RWPE2 (cell line): ENCODE measurements at regions not wholly inside any gene's neighbourhood (a gene's known extent, or its start where the extent isn't known, plus 50 kb on each side); places are given as distances from the start of the nearest gene placed in this dataset.

ENCODE experiments used
- ATAC-seq: fragments of 200-7000 bp; cut with Tn5 transposase; 3 replicates; pipeline ENCODE4 v1.9.1; 2021; ENCODE audit warnings: low read depth
- DNase-seq: peaks from one replicate; pipeline ENCODE4 v3.0.0-alpha.2; 2020; ENCODE audit warnings: low spot score
- H3K27ac ChIP-seq: fragments of 450-650 bp; 2 replicates; pipeline ENCODE4 v1.5.1; 2017; ENCODE audit warnings: mild to moderate bottlenecking; ENCODE audit not compliant: poor library complexity, severe bottlenecking
- H3K27me3 ChIP-seq: fragments of 250-450 bp; sonication (Bioruptor Pico); 2 replicates; pipeline ENCODE4 v1.5.1; 2021; ENCODE audit warnings: mild to moderate bottlenecking, moderate library complexity; ENCODE audit not compliant: insufficient read depth, poor library complexity, severe bottlenecking
- H3K36me3 ChIP-seq: fragments of 250-450 bp; sonication (Bioruptor Pico); 2 replicates; pipeline ENCODE4 v1.5.1; 2020; ENCODE audit warnings: low read depth, mild to moderate bottlenecking, moderate library complexity
- H3K4me1 ChIP-seq: fragments of 250-450 bp; sonication (Bioruptor Pico); 2 replicates; pipeline ENCODE4 v1.5.1; 2021; ENCODE audit warnings: mild to moderate bottlenecking, moderate library complexity; ENCODE audit not compliant: insufficient read depth, poor library complexity, severe bottlenecking
- H3K4me3 ChIP-seq: fragments of 250-450 bp; sonication (Bioruptor Pico); 2 replicates; pipeline ENCODE4 v1.5.1; 2021; ENCODE audit warnings: mild to moderate bottlenecking, moderate library complexity; ENCODE audit not compliant: severe bottlenecking
- H3K9me3 ChIP-seq: fragments of 250-450 bp; sonication (Bioruptor Pico); 2 replicates; pipeline ENCODE4 v1.5.1; 2021; ENCODE audit warnings: mild to moderate bottlenecking, moderate library complexity; ENCODE audit not compliant: severe bottlenecking
- TF ChIP-seq, protein P1 (sequence below): fragments of 450-650 bp; IDR thresholded peaks from one replicate; pipeline ENCODE4 v1.5.1; 2017; ENCODE audit warnings: mild to moderate bottlenecking, moderate library complexity; ENCODE audit not compliant: poor library complexity, severe bottlenecking

DNA sequence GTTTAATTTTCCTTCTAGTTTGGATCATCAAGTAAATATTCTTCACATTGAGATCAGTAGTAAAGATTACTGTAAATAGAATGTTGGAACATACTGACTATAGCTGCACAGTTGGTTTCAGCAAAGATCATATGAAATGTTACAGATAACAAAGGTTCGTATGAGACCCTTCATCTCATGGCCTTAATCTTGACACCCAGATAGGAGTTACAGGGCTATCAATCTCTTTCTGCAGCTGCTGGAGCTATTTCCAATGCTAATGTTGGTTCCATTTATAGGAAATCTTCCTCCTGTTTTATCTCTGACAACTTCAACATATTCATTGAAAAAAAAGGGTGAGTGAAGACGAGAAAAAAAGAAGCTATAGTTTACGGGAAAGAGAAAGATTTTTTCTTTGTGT, 495.6 kb downstream of the JRKL start:
- H3K4me3 ChIP-seq, result no peak overlapping the region
- ATAC-seq (no peak), DNase-seq (no peak)
- H3K27me3 ChIP-seq, result peaks cover 4% of the 10 kb centered on the region
- H3K9me3 ChIP-seq, result no peaks in the 10 kb centered on the region
- H3K4me1 ChIP-seq, result no peaks in the 10 kb centered on the region
- H3K36me3 ChIP-seq, result no peaks in the 10 kb centered on the region
- TF ChIP-seq, protein P1, sequence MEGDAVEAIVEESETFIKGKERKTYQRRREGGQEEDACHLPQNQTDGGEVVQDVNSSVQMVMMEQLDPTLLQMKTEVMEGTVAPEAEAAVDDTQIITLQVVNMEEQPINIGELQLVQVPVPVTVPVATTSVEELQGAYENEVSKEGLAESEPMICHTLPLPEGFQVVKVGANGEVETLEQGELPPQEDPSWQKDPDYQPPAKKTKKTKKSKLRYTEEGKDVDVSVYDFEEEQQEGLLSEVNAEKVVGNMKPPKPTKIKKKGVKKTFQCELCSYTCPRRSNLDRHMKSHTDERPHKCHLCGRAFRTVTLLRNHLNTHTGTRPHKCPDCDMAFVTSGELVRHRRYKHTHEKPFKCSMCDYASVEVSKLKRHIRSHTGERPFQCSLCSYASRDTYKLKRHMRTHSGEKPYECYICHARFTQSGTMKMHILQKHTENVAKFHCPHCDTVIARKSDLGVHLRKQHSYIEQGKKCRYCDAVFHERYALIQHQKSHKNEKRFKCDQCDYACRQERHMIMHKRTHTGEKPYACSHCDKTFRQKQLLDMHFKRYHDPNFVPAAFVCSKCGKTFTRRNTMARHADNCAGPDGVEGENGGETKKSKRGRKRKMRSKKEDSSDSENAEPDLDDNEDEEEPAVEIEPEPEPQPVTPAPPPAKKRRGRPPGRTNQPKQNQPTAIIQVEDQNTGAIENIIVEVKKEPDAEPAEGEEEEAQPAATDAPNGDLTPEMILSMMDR, result no peak
- H3K27ac ChIP-seq, result no peak overlapping the region

DNA sequence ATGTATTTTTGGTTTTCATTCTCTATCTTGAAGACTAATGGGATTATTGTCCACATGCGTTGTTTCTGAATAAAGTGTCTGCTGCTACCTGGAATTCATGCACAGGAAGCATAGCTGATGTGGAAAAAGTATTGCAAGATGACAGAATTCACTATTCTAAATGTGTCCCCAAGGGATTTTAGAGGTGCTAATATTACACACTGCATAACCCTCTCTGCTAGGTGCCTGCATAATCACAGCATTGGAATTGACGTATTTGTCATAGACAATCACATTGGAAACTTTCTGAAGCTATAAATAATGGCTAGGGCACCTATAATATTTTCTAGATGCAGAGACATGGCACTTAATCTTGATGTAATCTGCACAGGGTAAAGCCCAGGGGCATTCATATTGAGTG, 496.1 kb downstream of the JRKL start:
- H3K27ac ChIP-seq, result no peak overlapping the region
- TF ChIP-seq, protein P1, result no peak
- H3K9me3 ChIP-seq, result no peaks in the 10 kb centered on the region
- ATAC-seq (no peak), DNase-seq (no peak)
- H3K27me3 ChIP-seq, result peaks cover 7% of the 10 kb centered on the region
- H3K4me1 ChIP-seq, result no peaks in the 10 kb centered on the region
- no peak overlapping the region for H3K4me3 ChIP-seq
- H3K36me3 ChIP-seq, result no peaks in the 10 kb centered on the region

DNA sequence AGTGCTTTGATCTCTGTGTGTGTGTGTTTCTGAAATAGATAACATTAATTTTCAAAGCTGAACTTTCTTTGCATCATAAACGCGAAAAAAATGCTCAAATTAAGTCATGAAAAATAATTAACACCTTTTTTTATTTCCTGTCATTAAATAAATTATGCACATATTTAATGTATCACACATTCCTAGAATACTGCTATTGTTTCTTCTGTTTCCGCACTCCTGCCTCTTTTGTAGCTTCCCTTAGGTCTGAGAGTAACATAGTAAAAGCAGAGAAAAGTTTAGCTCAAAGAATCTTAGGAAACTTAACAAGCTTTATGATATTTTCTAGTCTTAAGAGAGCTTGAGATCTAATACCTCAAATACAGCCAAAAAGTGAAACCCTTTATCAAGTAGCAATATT, 504.2 kb downstream of the JRKL start:
- DNase-seq, result no peak
- no peaks in the 10 kb centered on the region for H3K9me3 ChIP-seq
- TF ChIP-seq, protein P1, result no peak
- H3K4me3 ChIP-seq, result no peak overlapping the region
- H3K27me3 ChIP-seq, result peaks cover 4% of the 10 kb centered on the region
- H3K36me3 ChIP-seq, result no peaks in the 10 kb centered on the region
- no peak for ATAC-seq
- H3K27ac ChIP-seq, result no peak overlapping the region
- H3K4me1 ChIP-seq, result no peaks in the 10 kb centered on the region

DNA sequence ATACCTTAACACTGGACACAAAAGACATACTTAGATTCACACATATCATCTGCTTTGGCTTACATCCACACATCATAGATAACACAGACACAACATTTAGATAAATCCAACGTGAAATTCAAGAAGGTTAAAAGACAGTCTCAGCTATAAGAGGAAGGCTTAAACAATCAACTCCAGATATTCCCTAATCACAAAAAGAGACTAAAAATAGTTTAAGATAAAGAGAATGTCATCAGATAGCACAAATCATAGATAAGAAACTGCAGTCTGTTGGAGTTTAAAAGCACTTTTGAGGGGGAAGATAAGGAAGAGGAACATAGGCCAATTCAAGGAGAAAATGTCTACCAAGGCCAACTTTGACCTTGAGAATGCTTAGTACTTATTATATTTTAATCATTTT, 504.8 kb downstream of the JRKL start:
- Histone ChIP-seq H3K27me3 (peaks cover 4% of the 10 kb centered on the region), H3K36me3 (no peaks in the 10 kb centered on the region), H3K4me1 (no peaks in the 10 kb centered on the region), H3K4me3 (no peak overlapping the region), H3K27ac (no peak overlapping the region), H3K9me3 (no peaks in the 10 kb centered on the region)
- ATAC-seq, result no peak
- TF ChIP-seq, protein P1, result no peak
- no peak for DNase-seq

DNA sequence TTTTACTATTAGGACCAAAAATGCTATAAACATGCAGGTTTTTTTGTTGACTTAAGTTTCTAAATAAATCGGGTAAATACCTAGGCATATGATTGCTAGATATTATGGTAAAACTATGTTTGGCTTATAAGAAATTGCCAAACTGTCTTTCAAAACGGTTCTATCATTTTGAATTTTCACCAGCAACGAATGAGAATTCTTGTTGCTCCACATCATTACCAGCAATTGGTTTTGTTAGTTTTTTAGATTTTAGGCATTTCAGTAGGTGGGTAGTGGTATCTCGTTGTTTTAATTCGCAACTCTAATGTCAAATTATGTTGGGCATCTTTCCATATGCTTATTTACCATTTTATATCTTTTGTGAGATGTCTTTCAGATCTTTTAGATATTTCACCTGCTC, 510.2 kb downstream of the JRKL start:
- TF ChIP-seq, protein P1, result no peak
- H3K27ac ChIP-seq, result no peak overlapping the region
- no peak overlapping the region for H3K4me3 ChIP-seq
- ATAC-seq (no peak), DNase-seq (no peak)
- no peaks in the 10 kb centered on the region for H3K9me3 ChIP-seq
- no peaks in the 10 kb centered on the region for H3K27me3 ChIP-seq
- no peaks in the 10 kb centered on the region for H3K4me1 ChIP-seq
- H3K36me3 ChIP-seq, result no peaks in the 10 kb centered on the region
